Common myeloid progenitor, CD34-positive (primary cell): ENCODE measurements at regions not wholly inside any gene's neighbourhood (a gene's known extent, or its start where the extent isn't known, plus 50 kb on each side); places are given as distances from the start of the nearest gene placed in this dataset.

Experiments used
- CTCF ChIA-PET: fragments of 350-600 bp; sonication (Branson Sonifier 250); formaldehyde crosslinking; loops from one replicate; lab custom pipeline; 2021; ENCODE audit warnings: antibody characterized with exemption; lab: Charles Lee
- POLR2A ChIA-PET: fragments of 350-600 bp; sonication (Branson Sonifier 250); formaldehyde crosslinking; loops from one replicate; lab custom pipeline; 2021; ENCODE audit warnings: antibody characterized with exemption; lab: Charles Lee
- DNase-seq, 3 donors: peaks; one replicate each; pipeline versions ENCODE4 v3.0.0 to v3.0.0-alpha.2; 2013
- H3K27ac ChIP-seq, 2 experiments: 1 replicate in 1 of 2; 2 replicates in 1 of 2; pipeline ENCODE4 v1.7.0; 2013; ENCODE audit warnings: inconsistent platforms in 2 of 2, low read length in 2 of 2, mild to moderate bottlenecking in 2 of 2, low read depth in 1 of 2, moderate library complexity in 1 of 2; ENCODE audit not compliant: severe bottlenecking in 2 of 2, insufficient read depth in 1 of 2, poor library complexity in 1 of 2
- H3K27me3 ChIP-seq, 5 experiments: replicated peaks in 2 of 5; 1 replicate in 3 of 5; 2 replicates in 2 of 5; pipeline versions ENCODE4 v1.6.1 to v1.7.0; 2013; ENCODE audit warnings: low read length in 4 of 5, mild to moderate bottlenecking in 2 of 5, moderate library complexity in 2 of 5, inconsistent platforms in 1 of 5; ENCODE audit not compliant: insufficient read depth in 5 of 5, control insufficient read depth in 4 of 5
- H3K36me3 ChIP-seq, 4 experiments: 1 replicate in 2 of 4; 2 replicates in 2 of 4; pipeline versions ENCODE4 v1.6.1 to v1.7.0; 2013; ENCODE audit warnings: low read length in 3 of 4, control low read depth in 1 of 4, mild to moderate bottlenecking in 1 of 4; ENCODE audit not compliant: control insufficient read depth in 4 of 4, insufficient read depth in 4 of 4
- H3K4me1 ChIP-seq, 4 experiments: 1 replicate in 3 of 4; 2 replicates in 1 of 4; pipeline versions ENCODE4 v1.6.1 to v1.7.1; 2013; ENCODE audit warnings: low read length in 3 of 4, mild to moderate bottlenecking in 3 of 4, control low read depth in 1 of 4, inconsistent platforms in 1 of 4, moderate library complexity in 1 of 4; ENCODE audit not compliant: control insufficient read depth in 4 of 4, insufficient read depth in 4 of 4; ENCODE audit errors: control extremely low read depth in 1 of 4
- H3K4me3 ChIP-seq, 7 experiments: 1 replicate in 4 of 7; 2 replicates in 3 of 7; pipeline versions ENCODE4 v1.5.1 to v1.7.0; 2013; ENCODE audit warnings: mild to moderate bottlenecking in 7 of 7, low read length in 6 of 7, moderate library complexity in 6 of 7, inconsistent platforms in 2 of 7, low read depth in 2 of 7, control low read depth in 1 of 7; ENCODE audit not compliant: insufficient read depth in 4 of 7, control insufficient read depth in 1 of 7; ENCODE audit errors: extremely low read depth in 1 of 7
- H3K9me3 ChIP-seq, 5 experiments: 1 replicate in 4 of 5; 2 replicates in 1 of 5; pipeline versions ENCODE4 v1.6.1 to v1.7.1; 2013; ENCODE audit warnings: low read length in 4 of 5, mild to moderate bottlenecking in 2 of 5, inconsistent platforms in 1 of 5, low read depth in 1 of 5, moderate library complexity in 1 of 5; ENCODE audit not compliant: control insufficient read depth in 4 of 5, insufficient read depth in 2 of 5; ENCODE audit errors: control extremely low read depth in 1 of 5
- WGBS: methylation state at CpG from one replicate; pipeline ENCODE4 v1.1.5; 2013; ENCODE audit not compliant: insufficient coverage; 5-methylcytosine and 5-hydroxymethylcytosine counted together

GRCh38 chr1:29488086-29488793 lies 251.9 kb downstream of the PTPRU start:
- CTCF ChIA-PET = no interaction called here
- H3K36me3 ChIP-seq = no peaks in the 10 kb centered on the region
- POLR2A ChIA-PET = no interaction called here
- H3K4me1 ChIP-seq = no peaks in the 10 kb centered on the region
- no peak overlapping the region for H3K27ac ChIP-seq
- H3K4me3 ChIP-seq = no peak overlapping the region
- peaks cover 0 to 5% (median 4%) of the 10 kb centered on the region in 5 experiments for H3K27me3 ChIP-seq
- H3K9me3 ChIP-seq = peaks cover 0 to 3% (median 0%) of the 10 kb centered on the region in 5 experiments
- 89% methylated on average over 21 of the region's 22 CpGs for WGBS
- no peak for DNase-seq

GRCh38 chr1:29487291-29487690 lies 251.0 kb downstream of the PTPRU start:
- Histone ChIP-seq H3K4me1 (no peaks in the 10 kb centered on the region), H3K27ac (no peak overlapping the region), H3K36me3 (no peaks in the 10 kb centered on the region), H3K9me3 (peaks cover 0 to 3% (median 0%) of the 10 kb centered on the region in 5 experiments), H3K27me3 (peaks cover 0 to 5% (median 4%) of the 10 kb centered on the region in 5 experiments), H3K4me3 (no peak overlapping the region)
- ChIA-PET CTCF (no interaction called here), POLR2A (no interaction called here)
- 91% methylated on average over 5 of the region's 6 CpGs for WGBS
- no peak for DNase-seq

DNA sequence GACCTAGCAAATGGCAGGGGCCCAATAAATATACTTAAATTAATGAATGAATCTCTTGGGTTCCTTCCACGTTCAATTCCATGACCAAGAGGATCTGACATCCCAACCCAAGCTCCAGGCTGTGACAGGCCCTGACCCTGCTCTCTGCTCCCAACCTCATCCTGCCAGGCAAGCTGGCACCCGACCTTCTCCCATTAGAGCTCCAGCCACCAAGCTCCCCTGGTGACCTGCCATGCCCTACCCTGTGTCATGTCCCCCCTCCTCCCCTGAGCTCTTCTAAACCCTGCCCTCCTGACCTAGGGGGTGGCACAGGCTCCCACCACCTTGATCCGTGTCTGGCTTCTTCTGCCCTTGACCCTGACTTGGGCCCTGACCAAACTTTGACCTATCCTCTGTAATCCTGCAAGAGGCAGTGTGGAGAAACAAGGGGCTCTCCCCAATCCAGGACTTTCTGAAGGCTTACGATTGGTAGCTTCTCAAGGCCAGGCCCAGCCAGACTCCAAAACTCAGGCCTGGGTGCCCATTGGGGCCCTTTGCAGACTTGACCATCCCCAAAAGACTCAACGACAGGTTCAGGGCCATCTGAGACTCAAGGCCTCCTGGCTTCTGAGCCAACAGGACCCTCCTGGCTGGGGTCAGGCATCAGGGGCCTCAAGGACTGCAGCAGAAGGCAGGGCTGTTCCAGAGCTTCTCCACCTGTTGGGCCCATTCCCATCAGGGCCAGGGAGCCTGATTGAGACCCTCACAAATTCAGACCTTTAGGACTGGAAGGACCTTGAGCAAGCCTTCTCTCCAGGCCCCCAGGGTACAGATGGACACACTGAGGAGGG lies 249.0 kb downstream of the PTPRU start:
- ChIA-PET POLR2A (no interaction called here), CTCF (no interaction called here)
- WGBS = 100% methylated on average over 5 of the region's 5 CpGs
- no peak for DNase-seq
- H3K9me3 ChIP-seq = peaks cover 0 to 8% (median 0%) of the 10 kb centered on the region in 5 experiments
- no peaks in the 10 kb centered on the region for H3K36me3 ChIP-seq
- H3K4me1 ChIP-seq = no peaks in the 10 kb centered on the region
- H3K27me3 ChIP-seq = peaks cover 0 to 18% (median 6%) of the 10 kb centered on the region in 5 experiments
- H3K4me3 ChIP-seq = no peak overlapping the region
- no peak overlapping the region for H3K27ac ChIP-seq

DNA sequence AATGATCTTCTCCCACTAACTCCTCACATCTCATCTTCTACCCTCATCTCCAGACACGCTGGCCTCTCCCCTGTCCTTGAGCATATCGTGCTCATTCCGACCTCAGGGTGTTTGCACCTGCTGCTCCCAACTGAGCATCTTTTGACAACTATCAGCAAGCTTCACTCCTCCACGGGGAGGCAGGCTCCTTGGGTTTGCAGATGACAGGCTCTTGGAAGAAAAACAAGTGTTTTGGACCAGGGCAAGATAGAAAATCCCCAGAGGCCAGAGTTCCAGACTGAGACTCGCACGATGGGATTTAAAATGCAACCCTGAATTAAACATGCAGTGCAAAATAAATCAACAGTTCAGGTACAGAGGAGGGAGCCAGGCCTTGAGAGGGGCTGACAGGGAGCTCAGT lies 246.7 kb downstream of the PTPRU start:
- no peak overlapping the region for H3K4me3 ChIP-seq
- peaks cover 0 to 12% (median 0%) of the 10 kb centered on the region in 5 experiments for H3K9me3 ChIP-seq
- CTCF ChIA-PET = no interaction called here
- H3K27me3 ChIP-seq = peaks cover 0 to 39% (median 12%) of the 10 kb centered on the region in 5 experiments
- DNase-seq = no peak
- POLR2A ChIA-PET = no interaction called here
- 72% methylated on average over 6 of the region's 6 CpGs for WGBS
- H3K36me3 ChIP-seq = no peaks in the 10 kb centered on the region
- H3K4me1 ChIP-seq = no peaks in the 10 kb centered on the region
- H3K27ac ChIP-seq = no peak overlapping the region

- ChIA-PET CTCF (no interaction called here), POLR2A (interaction anchor here (0.7 kb wide), 1 partner anchor 10 kb away, joined by 6 read pairs; no protein-coding TSS in a partner anchor)
- WGBS = 91% methylated on average over 2 of the region's 2 CpGs
- H3K4me1 ChIP-seq = no peaks in the 10 kb centered on the region
- H3K4me3 ChIP-seq = no peak overlapping the region
- H3K36me3 ChIP-seq = no peaks in the 10 kb centered on the region
- H3K27me3 ChIP-seq = peaks cover 0 to 45% (median 15%) of the 10 kb centered on the region in 5 experiments
- DNase-seq = no peak
- H3K27ac ChIP-seq = no peak overlapping the region
- peaks cover 0 to 20% (median 5%) of the 10 kb centered on the region in 5 experiments for H3K9me3 ChIP-seq
These were observed 245.7 kb downstream of the PTPRU start for GRCh38 chr1:29482064-29482463.

DNA sequence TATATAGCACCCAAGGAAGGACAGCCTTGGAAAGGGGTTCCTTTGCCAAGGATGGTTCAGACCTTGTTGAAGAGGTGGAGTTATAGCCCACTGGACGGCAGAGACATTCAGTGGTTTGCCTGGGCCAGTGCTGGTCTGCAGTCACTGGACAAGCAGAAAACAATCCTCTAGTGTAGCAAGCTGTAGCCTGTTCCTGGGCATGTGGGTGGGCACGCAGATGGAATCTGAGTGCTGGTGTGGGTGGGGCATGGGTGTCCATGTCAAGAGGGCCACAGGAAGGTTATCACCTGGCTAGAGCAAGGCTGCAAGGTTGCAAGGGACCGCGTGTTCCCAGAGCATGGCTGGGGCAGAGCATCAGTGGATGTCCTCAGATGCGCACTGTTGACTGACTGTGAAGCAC lies 244.7 kb downstream of the PTPRU start:
- Histone ChIP-seq H3K4me3 (no peak overlapping the region), H3K4me1 (no peaks in the 10 kb centered on the region), H3K36me3 (no peaks in the 10 kb centered on the region), H3K27me3 (peaks cover 3 to 54% (median 20%) of the 10 kb centered on the region in 5 experiments), H3K27ac (no peak overlapping the region), H3K9me3 (peaks cover 0 to 20% (median 5%) of the 10 kb centered on the region in 5 experiments)
- WGBS = 77% methylated on average over 5 of the region's 5 CpGs
- DNase-seq = no peak
- ChIA-PET CTCF (no interaction called here), POLR2A (no interaction called here)

DNA sequence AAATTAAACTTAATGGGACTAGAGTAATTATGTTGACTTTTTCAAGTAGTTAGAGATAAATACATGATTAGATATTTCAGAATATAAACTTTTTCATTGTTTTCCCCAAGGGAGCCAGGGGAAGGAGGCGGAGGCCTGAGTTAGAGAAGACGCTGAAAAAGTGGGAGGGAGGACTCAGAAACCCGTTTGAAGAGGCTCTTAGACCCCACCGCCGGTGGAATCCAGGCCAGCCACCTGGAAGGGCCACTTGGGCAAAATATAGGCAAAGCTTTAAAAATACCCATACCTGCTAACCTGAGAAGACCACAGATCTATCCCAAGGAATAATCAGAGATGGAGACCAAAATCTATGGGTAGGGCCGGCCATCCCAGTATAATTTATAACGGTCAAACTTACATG lies 242.6 kb downstream of the PTPRU start:
- H3K27ac ChIP-seq = no peak overlapping the region
- DNase-seq = no peak
- ChIA-PET POLR2A (no interaction called here), CTCF (no interaction called here)
- H3K4me3 ChIP-seq = no peak overlapping the region
- peaks cover 5 to 72% (median 21%) of the 10 kb centered on the region in 5 experiments for H3K27me3 ChIP-seq
- H3K9me3 ChIP-seq = peaks cover 0 to 20% (median 5%) of the 10 kb centered on the region in 5 experiments
- H3K4me1 ChIP-seq = no peaks in the 10 kb centered on the region
- no peaks in the 10 kb centered on the region for H3K36me3 ChIP-seq
- 73% methylated on average over 2 of the region's 7 CpGs for WGBS
